ENCODE measurements at regions not wholly inside any gene's neighbourhood (a gene's known extent, or its start where the extent isn't known, plus 50 kb on each side); places are given as distances from the start of the nearest gene placed in this dataset.

DNA sequence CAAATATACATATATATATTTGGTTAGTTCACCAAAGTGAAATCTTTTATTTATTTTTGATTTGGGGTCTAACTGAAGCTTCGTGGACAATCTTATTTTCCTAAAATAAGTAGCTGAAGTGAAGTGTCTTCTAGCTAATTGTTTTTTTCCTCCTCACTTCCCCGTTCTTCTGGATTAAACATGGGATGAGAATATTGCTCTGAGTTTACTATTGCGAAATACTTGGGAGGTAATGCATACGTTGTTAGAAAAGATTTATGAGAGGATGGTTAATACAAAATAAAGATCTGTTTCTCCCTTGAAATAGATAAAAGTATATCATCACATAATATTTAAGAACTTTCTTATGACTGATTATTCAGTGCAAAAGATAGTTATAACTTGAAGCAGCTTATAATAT lies 228.3 kb upstream of the TPK1 start:
- TF ChIP-seq CTCF (IDR thresholded peaks at IDR 0.05) = no peak
- TF ChIP-seq POLR2A (IDR thresholded peaks at IDR 0.05) = no peak
- no peak for TF ChIP-seq EP300 (IDR thresholded peaks at IDR 0.05)
